ENCODE measurements at regions not wholly inside any gene's neighbourhood (a gene's known extent, or its start where the extent isn't known, plus 50 kb on each side); places are given as distances from the start of the nearest gene placed in this dataset.
A peak's percentile ranks its signal among the peaks of the same experiment; 100 is the strongest.

- H3K4me1 ChIP-seq (ENCODE audit: control insufficient read depth in 1 of 2, insufficient read depth in 2 of 2, low read length in 2 of 2), result no peaks in the 10 kb centered on the region
- no peak overlapping the region for H2BK5ac ChIP-seq (ENCODE audit: low read depth, low read length, poor library complexity)
- no peak overlapping the region for H3K9ac ChIP-seq (ENCODE audit: low read length)
- no peak overlapping the region for H4K12ac ChIP-seq (ENCODE audit: low read depth, low read length)
- no peaks in the 10 kb centered on the region for H3K27me3 ChIP-seq (ENCODE audit: insufficient read depth, low read length)
- no peak overlapping the region for H2AFZ ChIP-seq (ENCODE audit: insufficient read depth, low read length, poor library complexity)
- no peak overlapping the region for H4K8ac ChIP-seq (ENCODE audit: low read depth, low read length)
- H3K79me1 ChIP-seq (ENCODE audit: low read length), result no peaks in the 10 kb centered on the region
- H3K79me2 ChIP-seq (ENCODE audit: control insufficient read depth, insufficient read depth, low read length, poor library complexity), result no peaks in the 10 kb centered on the region
- no peak overlapping the region for H3K4ac ChIP-seq (ENCODE audit: low read depth, low read length)
- no peak overlapping the region for H2AK5ac ChIP-seq (ENCODE audit: low read length)
- H3K18ac ChIP-seq (ENCODE audit: low read length), result no peak overlapping the region
- H2BK120ac ChIP-seq (ENCODE audit: insufficient read depth, low read length, poor library complexity), result no peak overlapping the region
- no peak overlapping the region for H4K91ac ChIP-seq (ENCODE audit: low read depth, low read length)
- DNase-seq, result no peak
- no peak overlapping the region for H3K4me2 ChIP-seq (ENCODE audit: low read length)
- H3K4me3 ChIP-seq (ENCODE audit: low read depth, low read length), result no peak overlapping the region
- H3K23ac ChIP-seq (ENCODE audit: low read length), result no peak overlapping the region
- no CpG with 5 or more reads among the region's 9 CpGs for WGBS (ENCODE audit: extremely low coverage, insufficient coverage, insufficient read length)
- H2BK12ac ChIP-seq (ENCODE audit: low read length), result no peak overlapping the region
- no peaks in the 10 kb centered on the region for H3K36me3 ChIP-seq (ENCODE audit: control insufficient read depth in 1 of 2, insufficient read depth in 2 of 2, low read length in 2 of 2)
- no peak overlapping the region for H3K27ac ChIP-seq (ENCODE audit: low read depth, low read length)
- no peaks in the 10 kb centered on the region for H3K9me3 ChIP-seq (ENCODE audit: insufficient read depth, low read depth, low read length)
- no peak overlapping the region for H3K14ac ChIP-seq (ENCODE audit: low read length)
These were observed 75.8 kb upstream of the TSHZ3 start for GRCh38 chr19:31424861-31425620.

- H2BK120ac ChIP-seq (ENCODE audit: insufficient read depth, low read length, poor library complexity), result no peak overlapping the region
- no peak overlapping the region for H3K4me2 ChIP-seq (ENCODE audit: low read length)
- no peak overlapping the region for H3K9ac ChIP-seq (ENCODE audit: low read length)
- H3K79me1 ChIP-seq (ENCODE audit: low read length), result no peaks in the 10 kb centered on the region
- no peak overlapping the region for H2AFZ ChIP-seq (ENCODE audit: insufficient read depth, low read length, poor library complexity)
- H3K27me3 ChIP-seq (ENCODE audit: insufficient read depth, low read length), result no peaks in the 10 kb centered on the region
- H4K12ac ChIP-seq (ENCODE audit: low read depth, low read length), result no peak overlapping the region
- no peak overlapping the region for H3K23ac ChIP-seq (ENCODE audit: low read length)
- H3K79me2 ChIP-seq (ENCODE audit: control insufficient read depth, insufficient read depth, low read length, poor library complexity), result no peaks in the 10 kb centered on the region
- no CpG with 5 or more reads among the region's 1 CpG for WGBS (ENCODE audit: extremely low coverage, insufficient coverage, insufficient read length)
- H3K4me1 ChIP-seq (ENCODE audit: control insufficient read depth in 1 of 2, insufficient read depth in 2 of 2, low read length in 2 of 2), result peaks cover 0 to 3% of the 10 kb centered on the region in 2 experiments
- no peak overlapping the region for H3K4me3 ChIP-seq (ENCODE audit: low read depth, low read length)
- H3K18ac ChIP-seq (ENCODE audit: low read length), result no peak overlapping the region
- no peak overlapping the region for H2AK5ac ChIP-seq (ENCODE audit: low read length)
- H3K14ac ChIP-seq (ENCODE audit: low read length), result no peak overlapping the region
- H3K9me3 ChIP-seq (ENCODE audit: insufficient read depth, low read depth, low read length), result no peaks in the 10 kb centered on the region
- no peak overlapping the region for H2BK12ac ChIP-seq (ENCODE audit: low read length)
- no peak overlapping the region for H4K91ac ChIP-seq (ENCODE audit: low read depth, low read length)
- H3K27ac ChIP-seq (ENCODE audit: low read depth, low read length), result no peak overlapping the region
- H3K36me3 ChIP-seq (ENCODE audit: control insufficient read depth in 1 of 2, insufficient read depth in 2 of 2, low read length in 2 of 2), result no peaks in the 10 kb centered on the region
- DNase-seq, result peak in 1 of 2 donors; percentile 35
- no peak overlapping the region for H3K4ac ChIP-seq (ENCODE audit: low read depth, low read length)
- H2BK5ac ChIP-seq (ENCODE audit: low read depth, low read length, poor library complexity), result no peak overlapping the region
- H4K8ac ChIP-seq (ENCODE audit: low read depth, low read length), result no peak overlapping the region
These were observed 78.6 kb upstream of the TSHZ3 start for GRCh38 chr19:31427857-31428256.

GRCh38 chr19:31430381-31430780 lies 81.1 kb upstream of the TSHZ3 start:
- Histone ChIP-seq H4K12ac (ENCODE audit: low read depth, low read length) (no peak overlapping the region), H3K18ac (ENCODE audit: low read length) (no peak overlapping the region)

GRCh38 chr19:31432201-31432810 lies 83.1 kb upstream of the TSHZ3 start:
- no peaks in the 10 kb centered on the region for H3K27me3 ChIP-seq (ENCODE audit: insufficient read depth, low read length)
- H3K4me1 ChIP-seq (ENCODE audit: control insufficient read depth in 1 of 2, insufficient read depth in 2 of 2, low read length in 2 of 2), result peaks cover 0 to 5% of the 10 kb centered on the region in 2 experiments
- no peak overlapping the region for H2AK5ac ChIP-seq (ENCODE audit: low read length)
- no peak overlapping the region for H4K8ac ChIP-seq (ENCODE audit: low read depth, low read length)
- H3K79me2 ChIP-seq (ENCODE audit: control insufficient read depth, insufficient read depth, low read length, poor library complexity), result no peaks in the 10 kb centered on the region
- H3K36me3 ChIP-seq (ENCODE audit: control insufficient read depth in 1 of 2, insufficient read depth in 2 of 2, low read length in 2 of 2), result no peaks in the 10 kb centered on the region
- no peak overlapping the region for H2BK120ac ChIP-seq (ENCODE audit: insufficient read depth, low read length, poor library complexity)
- no peak for DNase-seq
- H3K9ac ChIP-seq (ENCODE audit: low read length), result no peak overlapping the region
- H2AFZ ChIP-seq (ENCODE audit: insufficient read depth, low read length, poor library complexity), result no peak overlapping the region
- no peak overlapping the region for H2BK12ac ChIP-seq (ENCODE audit: low read length)
- H3K18ac ChIP-seq (ENCODE audit: low read length), result no peak overlapping the region
- H3K9me3 ChIP-seq (ENCODE audit: insufficient read depth, low read depth, low read length), result no peaks in the 10 kb centered on the region
- WGBS (ENCODE audit: extremely low coverage, insufficient coverage, insufficient read length), result no CpG with 5 or more reads among the region's 8 CpGs
- H4K12ac ChIP-seq (ENCODE audit: low read depth, low read length), result no peak overlapping the region
- H3K23ac ChIP-seq (ENCODE audit: low read length), result no peak overlapping the region
- no peak overlapping the region for H3K4me3 ChIP-seq (ENCODE audit: low read depth, low read length)
- no peak overlapping the region for H3K14ac ChIP-seq (ENCODE audit: low read length)
- no peak overlapping the region for H3K27ac ChIP-seq (ENCODE audit: low read depth, low read length)
- no peak overlapping the region for H4K91ac ChIP-seq (ENCODE audit: low read depth, low read length)
- H3K4me2 ChIP-seq (ENCODE audit: low read length), result no peak overlapping the region
- no peak overlapping the region for H2BK5ac ChIP-seq (ENCODE audit: low read depth, low read length, poor library complexity)
- H3K79me1 ChIP-seq (ENCODE audit: low read length), result no peaks in the 10 kb centered on the region
- no peak overlapping the region for H3K4ac ChIP-seq (ENCODE audit: low read depth, low read length)

More at GRCh38 chr19:31430381-31430780, 81.1 kb upstream of the TSHZ3 start:
- Histone ChIP-seq H3K36me3 (ENCODE audit: control insufficient read depth in 1 of 2, insufficient read depth in 2 of 2, low read length in 2 of 2) (no peaks in the 10 kb centered on the region), H3K4me1 (ENCODE audit: control insufficient read depth in 1 of 2, insufficient read depth in 2 of 2, low read length in 2 of 2) (peaks cover 0 to 3% of the 10 kb centered on the region in 2 experiments), H2AK5ac (ENCODE audit: low read length) (no peak overlapping the region), H3K79me1 (ENCODE audit: low read length) (no peaks in the 10 kb centered on the region), H3K4me3 (ENCODE audit: low read depth, low read length) (no peak overlapping the region), H3K4ac (ENCODE audit: low read depth, low read length) (no peak overlapping the region), H3K23ac (ENCODE audit: low read length) (no peak overlapping the region), H3K27ac (ENCODE audit: low read depth, low read length) (no peak overlapping the region), H4K91ac (ENCODE audit: low read depth, low read length) (no peak overlapping the region), H2BK5ac (ENCODE audit: low read depth, low read length, poor library complexity) (no peak overlapping the region), H3K4me2 (ENCODE audit: low read length) (no peak overlapping the region), H4K8ac (ENCODE audit: low read depth, low read length) (no peak overlapping the region), H3K27me3 (ENCODE audit: insufficient read depth, low read length) (no peaks in the 10 kb centered on the region), H3K9me3 (ENCODE audit: insufficient read depth, low read depth, low read length) (no peaks in the 10 kb centered on the region), H2BK120ac (ENCODE audit: insufficient read depth, low read length, poor library complexity) (no peak overlapping the region), H2AFZ (ENCODE audit: insufficient read depth, low read length, poor library complexity) (no peak overlapping the region), H2BK12ac (ENCODE audit: low read length) (no peak overlapping the region), H3K79me2 (ENCODE audit: control insufficient read depth, insufficient read depth, low read length, poor library complexity) (no peaks in the 10 kb centered on the region), H3K14ac (ENCODE audit: low read length) (no peak overlapping the region), H3K9ac (ENCODE audit: low read length) (no peak overlapping the region)
- peak; percentile 67 for DNase-seq
- WGBS (ENCODE audit: extremely low coverage, insufficient coverage, insufficient read length), result no CpG with 5 or more reads among the region's 4 CpGs
